ENCODE measurements at regions not wholly inside any gene's neighbourhood (a gene's known extent, or its start where the extent isn't known, plus 50 kb on each side); places are given as distances from the start of the nearest gene placed in this dataset.

DNA sequence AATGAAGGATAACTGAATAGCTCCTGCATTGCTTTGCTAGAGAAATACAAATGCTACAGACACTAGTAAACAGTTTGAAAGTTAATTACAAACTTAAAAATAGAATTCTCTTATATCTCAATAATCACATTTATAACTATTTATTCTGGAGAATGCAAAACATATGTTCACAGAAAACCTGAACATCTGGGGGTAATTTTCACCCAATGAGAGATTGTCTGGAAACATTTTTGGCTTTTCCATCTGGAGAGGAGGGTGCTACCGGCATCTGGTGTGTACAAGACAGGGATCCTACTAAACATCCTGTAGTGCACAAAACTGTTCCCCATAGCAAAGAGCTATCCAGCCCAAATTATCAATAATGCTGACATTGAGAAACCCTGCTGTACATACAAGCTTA, 378.4 kb upstream of the CHORDC1 start:
- TF ChIP-seq, protein P1, sequence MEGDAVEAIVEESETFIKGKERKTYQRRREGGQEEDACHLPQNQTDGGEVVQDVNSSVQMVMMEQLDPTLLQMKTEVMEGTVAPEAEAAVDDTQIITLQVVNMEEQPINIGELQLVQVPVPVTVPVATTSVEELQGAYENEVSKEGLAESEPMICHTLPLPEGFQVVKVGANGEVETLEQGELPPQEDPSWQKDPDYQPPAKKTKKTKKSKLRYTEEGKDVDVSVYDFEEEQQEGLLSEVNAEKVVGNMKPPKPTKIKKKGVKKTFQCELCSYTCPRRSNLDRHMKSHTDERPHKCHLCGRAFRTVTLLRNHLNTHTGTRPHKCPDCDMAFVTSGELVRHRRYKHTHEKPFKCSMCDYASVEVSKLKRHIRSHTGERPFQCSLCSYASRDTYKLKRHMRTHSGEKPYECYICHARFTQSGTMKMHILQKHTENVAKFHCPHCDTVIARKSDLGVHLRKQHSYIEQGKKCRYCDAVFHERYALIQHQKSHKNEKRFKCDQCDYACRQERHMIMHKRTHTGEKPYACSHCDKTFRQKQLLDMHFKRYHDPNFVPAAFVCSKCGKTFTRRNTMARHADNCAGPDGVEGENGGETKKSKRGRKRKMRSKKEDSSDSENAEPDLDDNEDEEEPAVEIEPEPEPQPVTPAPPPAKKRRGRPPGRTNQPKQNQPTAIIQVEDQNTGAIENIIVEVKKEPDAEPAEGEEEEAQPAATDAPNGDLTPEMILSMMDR (IDR thresholded peaks at IDR 0.05; ENCODE audit: unreplicated experiment in 3 of 3): no peak
- H3K4me3 Mint-ChIP-seq: no peak overlapping the region
- H3K36me3 Mint-ChIP-seq (ENCODE audit: low read depth): no peaks in the 10 kb centered on the region
- H3K27ac Mint-ChIP-seq: no peak overlapping the region
- peaks cover 4% of the 10 kb centered on the region for H3K9me3 Mint-ChIP-seq
- H3K4me1 Mint-ChIP-seq: no peaks in the 10 kb centered on the region
- H3K27me3 Mint-ChIP-seq (ENCODE audit: low read depth): peaks cover 7% of the 10 kb centered on the region

DNA sequence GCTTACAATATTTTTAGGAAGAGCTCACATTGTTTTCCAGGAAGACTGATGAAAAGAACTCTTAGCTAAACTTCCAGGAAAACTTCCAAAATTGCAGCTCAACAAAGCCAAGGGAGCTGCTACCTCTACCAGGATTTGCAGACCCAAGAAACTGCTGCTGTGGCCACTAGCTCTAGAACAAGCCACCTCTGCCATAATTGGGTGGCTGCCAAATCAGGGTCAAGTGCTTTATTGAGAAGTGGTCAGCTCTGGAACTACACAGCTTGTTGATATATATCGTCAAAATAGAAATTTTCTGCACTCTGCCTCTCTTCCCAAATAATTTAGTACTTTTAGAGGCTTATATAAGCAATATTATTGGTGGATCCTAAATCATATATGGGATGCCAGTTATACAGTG, 371.8 kb upstream of the CHORDC1 start:
- H3K27me3 Mint-ChIP-seq (ENCODE audit: low read depth): no peaks in the 10 kb centered on the region
- no peak overlapping the region for H3K4me3 Mint-ChIP-seq
- peaks cover 4% of the 10 kb centered on the region for H3K9me3 Mint-ChIP-seq
- no peaks in the 10 kb centered on the region for H3K4me1 Mint-ChIP-seq
- TF ChIP-seq, protein P1 (IDR thresholded peaks at IDR 0.05; ENCODE audit: unreplicated experiment in 3 of 3): no peak
- H3K27ac Mint-ChIP-seq: no peak overlapping the region
- no peaks in the 10 kb centered on the region for H3K36me3 Mint-ChIP-seq (ENCODE audit: low read depth)

DNA sequence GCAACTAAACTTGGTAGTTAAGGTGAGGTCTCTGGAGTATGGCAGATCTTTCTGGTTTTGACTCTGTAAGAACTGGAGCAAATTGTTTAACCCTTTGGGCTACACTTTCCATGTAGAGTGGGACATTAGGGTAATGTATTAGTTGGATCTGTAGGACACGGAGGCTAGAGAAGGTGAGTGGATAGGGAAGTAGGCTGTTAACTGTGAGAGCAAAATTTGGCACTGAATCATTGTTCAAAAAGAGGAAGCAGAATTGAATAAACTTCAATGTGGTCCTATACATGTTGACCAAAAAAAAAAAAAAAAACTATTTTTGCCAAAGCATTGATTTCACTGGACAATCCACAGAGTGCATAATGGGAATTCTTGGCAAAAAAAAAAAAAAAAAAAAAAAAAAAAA, 370.2 kb upstream of the CHORDC1 start:
- Mint-ChIP-seq H3K27me3 (ENCODE audit: low read depth) (no peaks in the 10 kb centered on the region), H3K9me3 (peaks cover 4% of the 10 kb centered on the region), H3K27ac (no peak overlapping the region), H3K4me3 (no peak overlapping the region), H3K36me3 (ENCODE audit: low read depth) (no peaks in the 10 kb centered on the region), H3K4me1 (no peaks in the 10 kb centered on the region)
- TF ChIP-seq, protein P1 (IDR thresholded peaks at IDR 0.05; ENCODE audit: unreplicated experiment in 3 of 3): no peak

DNA sequence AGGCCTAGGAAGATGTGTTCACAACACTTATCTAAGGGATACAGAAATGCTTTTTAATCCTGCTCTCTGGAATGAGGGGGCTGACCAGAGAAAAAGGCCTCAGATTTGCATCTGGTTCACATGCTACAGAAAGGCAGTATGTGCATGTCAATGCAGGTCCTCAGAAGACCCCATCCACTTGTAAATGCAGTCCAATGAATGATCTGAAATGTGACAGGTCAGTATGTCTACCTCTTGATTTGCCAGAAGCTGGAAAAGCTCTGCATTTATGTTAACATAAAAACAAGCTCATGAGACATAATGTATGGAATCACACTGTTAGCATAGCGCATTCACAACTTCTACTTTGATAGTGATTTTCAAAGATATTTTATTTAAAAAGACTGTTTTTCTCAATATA, 367.4 kb upstream of the CHORDC1 start:
- Mint-ChIP-seq H3K9me3 (peaks cover 4% of the 10 kb centered on the region), H3K36me3 (ENCODE audit: low read depth) (no peaks in the 10 kb centered on the region), H3K4me3 (no peak overlapping the region)

DNA sequence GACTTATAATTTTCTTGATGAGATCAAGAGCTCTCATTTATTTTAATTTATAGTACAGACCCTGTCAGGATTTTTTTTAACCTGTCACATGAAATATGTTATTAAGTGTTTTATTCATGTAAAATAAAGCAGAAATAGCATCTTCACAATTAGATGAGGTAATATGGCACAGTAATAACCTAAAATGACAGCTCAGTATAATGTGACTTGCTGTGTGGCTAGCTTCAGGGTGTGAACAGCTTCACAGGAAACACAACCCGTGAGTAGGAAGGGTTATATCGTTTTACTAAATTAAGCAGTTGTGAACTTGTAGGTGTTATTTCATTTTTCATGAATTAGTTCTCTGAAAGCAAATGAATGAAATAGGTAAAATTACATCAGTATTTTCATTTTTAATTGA, 366.9 kb upstream of the CHORDC1 start:
- H3K4me1 Mint-ChIP-seq: peaks cover 5% of the 10 kb centered on the region
- no peak overlapping the region for H3K4me3 Mint-ChIP-seq
- H3K36me3 Mint-ChIP-seq (ENCODE audit: low read depth): no peaks in the 10 kb centered on the region
- no peaks in the 10 kb centered on the region for H3K27me3 Mint-ChIP-seq (ENCODE audit: low read depth)
- H3K9me3 Mint-ChIP-seq: peaks cover 4% of the 10 kb centered on the region
- no peak overlapping the region for H3K27ac Mint-ChIP-seq
- TF ChIP-seq, protein P1 (IDR thresholded peaks at IDR 0.05; ENCODE audit: unreplicated experiment in 3 of 3): no peak

More for the DNA sequence above, 367.4 kb upstream of the CHORDC1 start:
- TF ChIP-seq, protein P1 (IDR thresholded peaks at IDR 0.05; ENCODE audit: unreplicated experiment in 3 of 3): no peak
- Mint-ChIP-seq H3K4me1 (peaks cover 5% of the 10 kb centered on the region), H3K27me3 (ENCODE audit: low read depth) (no peaks in the 10 kb centered on the region), H3K27ac (no peak overlapping the region)

DNA sequence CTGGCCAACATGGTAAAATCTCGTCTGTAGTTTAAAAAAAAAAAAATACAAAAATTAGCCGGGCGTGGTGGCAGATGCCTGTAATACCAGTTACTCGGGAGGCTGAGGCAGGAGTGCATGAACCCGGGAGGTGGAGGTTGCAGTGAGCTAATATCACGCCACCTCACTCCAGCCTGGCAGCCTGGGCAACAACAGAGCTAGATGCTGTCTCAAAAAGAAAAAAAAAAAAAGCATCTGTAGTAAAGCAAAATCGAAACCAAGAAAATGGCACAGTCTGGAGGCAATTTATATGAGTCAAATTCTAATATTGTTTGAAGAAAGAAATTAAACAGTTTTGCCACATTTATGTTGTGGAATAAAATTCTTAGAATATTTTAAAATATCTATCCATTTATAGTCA, 365.0 kb upstream of the CHORDC1 start:
- Mint-ChIP-seq H3K9me3 (peaks cover 6% of the 10 kb centered on the region), H3K27me3 (ENCODE audit: low read depth) (no peaks in the 10 kb centered on the region), H3K36me3 (ENCODE audit: low read depth) (no peaks in the 10 kb centered on the region), H3K4me1 (peaks cover 5% of the 10 kb centered on the region), H3K4me3 (no peak overlapping the region), H3K27ac (no peak overlapping the region)
- TF ChIP-seq, protein P1 (IDR thresholded peaks at IDR 0.05; ENCODE audit: unreplicated experiment in 3 of 3): no peak

All from nephron (organoid).